ENCODE measurements at regions not wholly inside any gene's neighbourhood (a gene's known extent, or its start where the extent isn't known, plus 50 kb on each side); places are given as distances from the start of the nearest gene placed in this dataset.
"Not testable (repeated sequence)": the region's sequence is repeated elsewhere in the genome, so short reads cannot be mapped to it uniquely, and the experiment has no call there.

DNA sequence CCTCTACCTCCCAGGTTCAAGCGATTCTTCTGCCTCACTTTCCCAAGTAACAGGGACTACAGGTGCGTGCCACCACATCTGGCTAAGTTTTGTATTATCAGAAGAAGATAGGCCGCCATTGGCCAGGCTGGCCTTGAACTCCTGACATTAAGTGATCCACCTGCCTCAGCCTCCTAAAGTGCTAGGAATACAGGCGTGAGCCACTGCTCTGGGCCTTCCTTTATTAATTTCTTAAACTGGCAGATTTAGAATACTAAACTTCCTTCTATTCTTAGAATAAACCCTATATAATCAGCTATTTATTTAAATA, 86.6 kb downstream of the HFE start:
- DNase-seq (ENCODE audit: low read depth in 2 of 2): no peak

DNA sequence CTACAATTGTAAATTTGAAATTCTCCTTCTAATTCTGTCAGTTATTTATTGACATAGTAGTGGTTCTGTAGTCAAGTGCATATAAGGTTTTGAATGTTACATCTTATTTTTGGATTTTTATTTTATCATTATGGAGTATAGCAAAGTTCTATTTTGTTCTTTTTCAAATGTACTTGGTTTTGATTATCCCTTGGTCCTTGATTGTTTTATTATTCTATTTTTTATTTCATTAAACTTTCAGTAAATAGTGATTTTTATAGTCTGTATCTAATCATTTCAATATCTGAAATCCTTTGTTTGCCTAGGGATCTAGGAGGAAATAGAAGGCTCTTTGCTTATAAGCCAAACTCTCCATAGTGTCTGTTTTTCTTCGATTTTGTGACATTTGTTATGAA, 87.8 kb downstream of the HFE start:
- no peak for DNase-seq (ENCODE audit: low read depth in 2 of 2)

DNA sequence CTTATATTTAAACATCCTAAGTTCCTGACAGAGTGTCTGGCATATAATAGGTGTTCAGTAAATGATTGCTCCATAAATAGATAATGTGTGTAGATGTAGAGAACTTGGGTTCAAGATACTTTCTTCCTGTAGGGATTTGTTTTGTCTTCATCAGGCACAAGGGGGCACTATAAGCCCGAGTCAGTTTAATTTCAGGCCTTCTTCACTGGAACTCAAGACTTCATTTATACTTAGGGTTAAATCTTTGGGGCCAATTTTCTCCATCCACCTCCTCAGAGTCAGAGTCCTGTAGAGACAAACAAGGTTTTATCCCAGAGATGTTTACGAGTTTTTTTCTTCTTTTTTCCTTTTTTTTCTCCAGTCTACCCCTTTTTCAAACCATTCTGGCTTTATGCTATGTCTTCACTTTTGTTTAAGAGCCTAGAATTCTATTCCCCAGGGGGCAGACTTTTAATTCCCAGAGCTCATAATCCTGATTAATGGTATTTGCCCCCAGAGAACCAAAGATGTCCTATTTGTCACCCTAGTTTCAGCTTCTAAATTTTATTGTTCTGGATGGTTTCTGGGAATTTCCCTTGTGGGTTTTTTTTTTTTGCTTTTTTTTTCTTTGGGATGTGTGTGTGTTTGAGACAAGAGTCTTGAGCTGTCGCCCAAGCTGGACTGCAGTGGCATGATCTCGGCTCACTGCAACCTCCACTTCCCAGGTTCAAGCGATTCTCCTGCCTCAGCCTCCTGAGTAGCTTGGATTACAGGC, 88.4 kb downstream of the HFE start:
- DNase-seq (ENCODE audit: low read depth in 2 of 2): no peak

DNA sequence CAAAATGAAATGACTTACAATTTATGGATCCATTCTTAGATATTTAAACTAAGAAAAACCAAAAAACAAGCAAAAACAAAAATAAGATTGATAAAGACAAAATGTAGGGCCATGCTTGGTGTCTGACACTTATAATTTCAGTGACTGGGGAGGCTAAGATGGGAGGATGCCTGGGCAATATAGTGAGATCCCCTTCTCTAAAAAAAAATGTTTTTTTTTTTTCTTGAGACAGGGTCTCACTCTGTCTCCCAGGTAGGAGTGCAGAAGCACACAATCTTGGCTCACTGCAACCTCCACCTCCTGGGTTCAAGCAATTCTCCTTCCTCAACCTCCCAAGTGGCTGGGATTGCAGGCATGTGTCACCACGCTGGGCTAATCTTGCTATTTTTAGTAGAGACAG, 92.4 kb downstream of the HFE start:
- no peak for DNase-seq (ENCODE audit: low read depth in 2 of 2)

DNA sequence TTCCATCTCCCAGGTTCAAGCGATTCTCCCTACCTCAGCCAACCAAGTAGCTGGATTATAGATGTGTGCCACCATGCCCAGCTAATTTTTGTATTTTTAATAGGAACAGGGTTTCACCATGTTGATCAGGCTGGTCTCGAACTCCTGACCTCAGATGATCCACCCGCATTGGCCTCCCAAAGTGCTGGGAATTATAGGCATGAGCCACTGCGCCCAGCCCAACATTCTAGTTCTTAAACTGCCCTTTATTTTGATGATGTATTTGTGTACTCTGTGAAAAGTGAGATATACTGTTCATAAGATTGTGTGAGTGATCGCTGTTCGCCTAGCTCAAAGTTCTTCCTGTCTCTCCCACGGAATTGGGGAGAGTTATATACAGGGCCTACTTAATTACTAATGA, 93.1 kb downstream of the HFE start:
- DNase-seq (ENCODE audit: low read depth in 2 of 2): no peak

DNA sequence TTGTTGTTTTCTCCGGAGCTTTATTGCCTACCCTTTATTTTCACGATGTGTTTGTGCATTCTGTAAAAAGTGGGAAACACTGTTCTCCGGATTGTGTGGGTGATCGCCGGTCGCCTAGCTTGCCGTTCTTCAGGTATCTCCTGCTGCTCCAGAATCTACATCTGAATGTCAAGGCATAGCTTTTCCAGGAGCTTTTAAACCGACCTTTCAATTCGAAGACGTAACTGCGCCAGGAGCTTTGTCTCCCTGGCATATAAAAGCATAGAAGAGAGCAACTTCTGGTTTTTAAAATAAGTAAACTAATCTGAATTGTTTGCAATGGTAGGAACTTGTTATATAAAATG, 96.0 kb downstream of the HFE start:
- DNase-seq (ENCODE audit: low read depth in 2 of 2): no peak

DNA sequence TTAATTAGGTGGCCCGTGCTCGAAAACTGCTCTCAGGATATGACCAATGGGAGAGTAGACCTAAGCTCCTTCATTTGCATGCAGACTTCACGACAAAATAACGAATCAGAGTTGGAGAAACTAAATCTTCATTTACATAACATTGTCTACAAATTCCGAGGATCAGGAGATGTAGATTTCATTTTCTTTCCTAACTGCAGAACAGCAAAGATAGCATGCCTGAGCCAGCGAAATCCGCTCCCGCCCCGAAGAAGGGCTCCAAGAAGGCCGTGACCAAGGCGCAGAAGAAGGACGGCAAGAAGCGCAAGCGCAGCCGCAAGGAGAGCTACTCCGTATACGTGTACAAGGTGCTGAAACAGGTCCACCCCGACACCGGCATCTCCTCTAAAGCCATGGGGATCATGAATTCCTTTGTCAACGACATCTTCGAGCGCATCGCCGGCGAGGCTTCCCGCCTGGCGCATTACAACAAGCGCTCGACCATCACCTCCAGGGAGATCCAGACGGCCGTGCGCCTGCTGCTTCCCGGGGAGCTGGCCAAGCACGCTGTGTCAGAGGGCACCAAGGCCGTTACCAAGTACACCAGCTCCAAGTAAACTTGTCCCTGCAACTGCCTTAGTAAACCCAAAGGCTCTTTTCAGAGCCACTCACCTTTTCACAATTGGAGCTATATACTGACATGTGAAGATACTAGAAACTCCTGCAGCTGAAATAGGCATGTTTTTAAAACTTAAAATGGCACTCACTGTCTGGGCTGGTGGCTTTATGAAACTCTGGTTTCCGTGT, 96.5 kb downstream of the HFE start:
- no peak for DNase-seq (ENCODE audit: low read depth in 2 of 2)

DNA sequence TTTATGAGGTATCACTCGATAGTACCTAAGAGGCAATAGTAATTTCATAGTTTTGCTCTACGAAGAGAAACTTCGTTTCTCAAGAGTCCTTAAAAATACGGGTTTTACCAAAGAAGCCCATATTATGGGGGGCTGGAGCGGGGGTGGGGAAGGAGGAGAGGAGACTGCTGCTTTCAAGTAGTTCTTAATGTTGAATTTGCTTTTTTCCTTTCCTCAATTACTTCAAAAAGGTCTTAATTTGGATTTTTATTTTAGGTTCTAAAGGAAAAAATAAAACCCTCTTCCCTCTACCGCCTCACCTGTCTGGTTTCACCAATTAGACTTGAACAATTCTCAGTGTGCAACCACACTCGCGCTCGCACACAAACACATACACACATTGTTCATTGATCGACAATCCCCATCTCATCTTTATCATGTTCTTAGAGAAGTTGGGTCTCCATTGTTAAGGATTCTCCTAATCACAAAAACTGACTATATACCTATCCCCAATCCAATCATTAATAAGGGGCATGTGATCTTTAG, 97.2 kb downstream of the HFE start:
- no peak for DNase-seq (ENCODE audit: low read depth in 2 of 2)

DNA sequence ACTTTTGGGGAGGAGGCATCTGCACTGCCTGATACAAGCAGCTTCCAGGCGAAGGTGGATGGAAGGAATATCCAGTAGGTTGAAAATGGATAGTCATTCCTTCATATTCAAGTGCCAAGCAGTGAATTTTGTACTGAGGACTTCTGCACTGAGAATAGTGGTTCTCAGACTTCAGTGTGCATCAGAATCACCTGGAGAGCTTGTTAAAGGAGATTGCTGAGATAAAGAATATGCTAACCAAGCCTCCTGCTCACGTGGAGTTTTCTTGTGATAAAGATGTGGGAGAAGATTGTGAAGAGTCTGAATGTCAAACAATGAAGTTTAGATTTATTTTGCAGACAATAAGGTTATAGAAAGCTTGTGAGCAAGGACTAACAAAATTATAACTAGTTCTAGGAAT, 97.8 kb downstream of the HFE start:
- no peak for DNase-seq (ENCODE audit: low read depth in 2 of 2)

DNA sequence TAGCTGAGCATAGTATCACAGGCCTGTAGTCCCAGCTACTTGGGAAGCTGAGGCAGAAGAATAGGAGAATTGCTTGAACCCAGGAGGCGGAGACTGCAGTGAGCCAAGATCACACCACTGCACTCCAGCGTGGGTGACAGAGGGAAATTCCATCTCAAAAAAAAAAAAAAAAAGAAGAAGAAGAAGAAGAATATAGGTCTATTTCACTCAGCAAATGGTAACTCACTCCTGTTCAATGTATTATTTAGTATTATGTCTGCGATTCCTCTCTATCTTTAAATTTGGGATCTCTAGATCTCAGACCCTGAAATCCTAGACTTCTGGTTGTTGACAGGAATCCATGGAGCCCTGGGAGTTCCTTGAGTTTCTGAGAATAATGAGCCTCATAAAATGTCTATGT, 98.6 kb downstream of the HFE start:
- DNase-seq (ENCODE audit: low read depth in 2 of 2): no peak

DNA sequence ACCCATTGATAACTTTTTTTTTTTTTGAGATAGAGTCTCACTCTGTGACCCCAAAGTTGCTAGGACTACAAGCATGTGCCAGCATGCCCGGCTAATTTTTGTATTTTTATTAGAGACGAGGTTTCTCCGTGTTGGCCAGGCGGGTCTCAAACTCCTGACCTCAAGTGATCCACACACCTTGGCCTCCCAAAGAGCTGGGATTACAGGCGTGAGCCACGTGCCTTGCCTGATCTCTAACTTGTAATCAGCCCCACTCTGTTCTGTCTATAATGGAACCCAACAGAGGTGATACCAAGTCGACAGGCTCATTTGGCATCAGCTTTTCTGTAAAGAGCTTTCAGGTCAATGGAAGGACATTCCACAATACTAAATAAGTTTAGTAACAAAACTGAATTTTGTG, 99.4 kb downstream of the HFE start:
- DNase-seq (ENCODE audit: low read depth in 2 of 2): no peak

DNA sequence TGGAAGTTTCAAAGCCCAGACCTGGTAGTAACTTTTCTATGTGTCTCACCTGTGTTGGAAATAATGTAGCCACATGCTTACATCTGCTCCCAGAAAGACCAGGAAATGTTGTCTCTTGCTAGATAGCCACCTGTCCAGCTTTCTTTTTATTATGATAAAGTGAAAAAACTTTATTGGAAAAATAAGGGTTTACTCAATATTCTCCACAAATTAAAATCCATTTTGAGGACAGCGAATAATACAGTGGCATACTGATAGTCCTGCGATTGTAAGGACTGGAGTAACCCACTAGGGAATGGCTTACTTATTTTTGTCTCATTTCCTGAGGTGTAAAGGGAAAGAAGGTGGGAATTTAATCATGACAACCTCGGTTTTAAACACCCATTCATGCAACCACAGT, 100.1 kb downstream of the HFE start:
- no peak for DNase-seq (ENCODE audit: low read depth in 2 of 2)

DNA sequence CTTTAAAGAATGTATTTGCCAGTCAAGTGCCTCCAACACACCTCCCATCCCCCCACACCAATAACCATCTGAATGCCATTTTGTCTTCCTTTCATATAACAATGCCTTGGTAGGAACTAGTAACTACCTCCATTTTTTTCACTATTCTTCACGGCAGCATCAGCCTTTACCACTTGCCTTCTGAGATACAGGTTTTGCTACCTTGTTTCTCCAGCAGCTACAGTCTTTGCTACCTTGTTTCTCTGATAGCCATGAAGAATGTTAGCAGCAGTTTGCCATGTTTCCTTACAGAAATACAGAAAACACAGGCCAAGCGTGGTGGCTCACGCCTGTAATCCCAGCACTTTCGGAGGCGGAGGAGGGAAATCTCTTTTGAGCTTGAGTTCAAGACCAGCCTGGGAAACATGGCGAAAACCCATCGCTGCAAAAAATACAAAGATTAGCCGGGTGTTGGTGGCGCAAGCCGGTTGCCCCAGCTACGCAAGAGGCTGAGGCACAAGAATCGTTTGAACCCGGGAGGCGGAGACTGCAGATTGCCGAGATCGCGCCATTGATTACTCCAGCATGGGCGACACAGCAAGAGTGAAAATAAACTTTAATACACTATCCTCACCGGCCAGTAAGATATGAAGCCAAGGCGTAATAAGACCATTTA, 100.9 kb downstream of the HFE start:
- DNase-seq (ENCODE audit: low read depth in 2 of 2): no peak

DNA sequence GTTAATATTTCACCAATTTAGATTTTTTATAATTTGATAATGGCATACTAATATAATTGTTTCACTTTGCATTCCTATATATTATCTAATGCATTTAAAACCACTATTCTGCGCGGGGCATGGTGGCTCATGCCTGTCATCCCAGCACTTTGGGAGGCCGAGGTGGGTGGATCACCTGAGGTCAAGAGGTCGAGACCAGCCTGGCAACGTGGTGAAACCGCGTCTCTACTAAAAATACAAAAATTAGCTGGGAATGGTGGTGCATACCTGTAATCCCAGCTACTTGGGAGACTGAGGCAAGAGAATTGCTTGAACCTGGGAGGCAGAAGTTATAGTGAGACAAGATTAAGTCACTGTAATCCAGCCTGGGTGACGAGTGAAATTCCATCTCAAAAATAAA, 104.3 kb downstream of the HFE start:
- not testable (repeated sequence) for DNase-seq (ENCODE audit: low read depth in 2 of 2)

DNA sequence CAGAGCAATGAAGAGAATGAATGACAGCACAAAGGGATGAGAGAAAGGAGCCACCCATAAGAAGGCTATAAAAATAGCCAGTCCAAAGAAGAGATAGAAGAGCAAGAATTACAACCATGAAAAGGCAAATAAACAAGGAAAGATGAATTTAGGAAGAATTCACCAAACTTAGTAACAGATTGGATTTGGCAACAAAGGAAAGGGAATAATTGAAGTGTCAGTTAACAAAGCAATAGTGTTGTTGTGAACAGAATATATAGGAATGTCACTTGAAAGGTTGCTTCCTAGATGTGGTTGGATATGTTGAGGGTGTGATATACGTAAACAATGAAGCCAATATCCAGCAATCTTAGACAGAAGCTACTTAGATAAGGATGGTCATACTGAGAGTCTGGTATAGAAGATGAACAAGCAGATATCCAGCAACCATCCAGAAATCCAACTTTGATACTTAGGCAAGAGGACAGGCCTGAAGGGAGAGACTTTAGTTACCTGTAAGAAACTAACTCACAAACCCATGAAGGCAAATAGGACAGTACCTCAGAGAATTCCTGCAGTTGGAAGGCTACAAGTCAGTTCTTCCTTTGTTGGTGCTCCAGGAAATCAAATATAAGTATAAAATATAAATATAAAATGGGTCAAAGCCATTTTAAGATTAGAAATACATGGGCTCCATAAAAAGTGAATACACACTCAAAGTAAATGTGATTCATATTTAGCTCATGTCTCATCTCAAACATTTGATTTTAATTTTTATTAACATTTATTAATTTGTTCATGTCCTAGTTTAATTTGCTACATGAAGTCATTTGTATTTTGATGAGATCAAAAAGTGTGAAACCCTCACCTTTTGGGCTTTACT, 106.5 kb downstream of the HFE start:
- DNase-seq (ENCODE audit: low read depth in 2 of 2): no peak

DNA sequence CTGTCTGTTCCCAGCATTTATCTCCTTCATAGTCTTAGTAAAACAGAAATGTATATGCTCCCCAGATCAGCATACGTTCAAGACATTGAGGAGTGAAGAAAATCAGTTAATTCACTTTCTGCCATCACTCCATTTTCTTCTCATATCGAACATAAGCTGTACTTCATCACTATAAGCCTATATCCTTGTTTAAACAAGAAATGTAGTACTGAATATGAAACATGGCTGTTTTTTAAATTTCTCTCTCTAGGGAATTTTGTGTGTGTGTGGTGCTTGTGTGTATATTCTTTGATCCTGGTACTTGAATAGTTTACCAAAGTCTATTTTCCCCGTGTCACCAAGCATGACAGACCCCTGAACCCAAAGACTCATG, 107.1 kb downstream of the HFE start:
- DNase-seq (ENCODE audit: low read depth in 2 of 2): no peak

DNA sequence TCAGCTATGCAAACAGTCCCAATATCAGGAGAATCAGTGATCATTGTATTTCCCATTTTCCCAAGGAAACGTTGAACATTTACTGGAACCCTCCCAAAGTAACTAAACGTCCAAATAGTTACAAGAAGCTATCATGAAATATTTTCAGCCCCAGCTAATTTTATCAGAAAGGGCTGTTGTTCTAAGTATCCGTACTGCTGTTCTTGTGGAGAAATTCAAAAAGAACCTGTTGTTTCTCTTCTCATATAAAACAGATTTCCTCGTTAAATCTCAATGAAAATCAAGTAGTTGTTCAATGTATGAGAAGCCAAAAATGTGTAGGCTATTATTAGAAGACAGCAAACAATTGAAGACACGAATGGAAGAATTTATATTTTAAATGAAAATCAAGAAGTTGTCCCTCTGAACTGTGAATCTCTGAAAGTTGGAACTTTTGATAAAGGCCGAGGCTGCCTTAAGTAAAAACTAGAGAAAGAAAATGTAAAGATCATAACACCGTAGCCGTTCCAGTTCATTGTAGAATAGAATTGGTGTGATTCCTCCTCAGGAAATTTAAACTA, 107.7 kb downstream of the HFE start:
- DNase-seq (ENCODE audit: low read depth in 2 of 2): no peak

DNA sequence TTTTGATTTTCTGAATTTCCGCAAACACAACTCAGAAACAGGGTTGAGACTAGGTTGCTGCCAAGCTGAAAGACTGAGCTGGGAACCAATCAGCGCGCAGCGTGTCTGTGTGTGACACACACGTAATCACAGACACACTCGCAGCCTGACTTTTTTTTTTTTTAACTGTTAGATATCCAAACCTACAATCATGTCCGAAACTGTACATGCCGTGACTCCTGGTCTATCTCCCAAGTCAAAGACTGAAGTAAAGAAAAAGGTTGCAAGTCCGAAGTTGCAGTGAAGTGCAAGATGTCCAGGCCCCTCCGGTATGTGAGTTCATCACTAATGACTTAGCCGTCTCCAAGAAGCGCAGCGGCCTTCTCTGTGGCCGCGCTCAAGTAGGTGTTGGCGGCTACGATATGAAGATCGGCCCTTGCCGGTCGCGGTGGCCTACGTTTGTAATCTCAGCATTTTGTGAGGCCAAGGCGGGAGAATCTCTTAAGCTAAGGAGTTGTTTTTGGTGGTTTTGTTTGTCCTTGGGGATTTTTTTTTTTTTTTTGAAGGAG, 108.2 kb downstream of the HFE start:
- DNase-seq (ENCODE audit: low read depth in 2 of 2): no peak

DNA sequence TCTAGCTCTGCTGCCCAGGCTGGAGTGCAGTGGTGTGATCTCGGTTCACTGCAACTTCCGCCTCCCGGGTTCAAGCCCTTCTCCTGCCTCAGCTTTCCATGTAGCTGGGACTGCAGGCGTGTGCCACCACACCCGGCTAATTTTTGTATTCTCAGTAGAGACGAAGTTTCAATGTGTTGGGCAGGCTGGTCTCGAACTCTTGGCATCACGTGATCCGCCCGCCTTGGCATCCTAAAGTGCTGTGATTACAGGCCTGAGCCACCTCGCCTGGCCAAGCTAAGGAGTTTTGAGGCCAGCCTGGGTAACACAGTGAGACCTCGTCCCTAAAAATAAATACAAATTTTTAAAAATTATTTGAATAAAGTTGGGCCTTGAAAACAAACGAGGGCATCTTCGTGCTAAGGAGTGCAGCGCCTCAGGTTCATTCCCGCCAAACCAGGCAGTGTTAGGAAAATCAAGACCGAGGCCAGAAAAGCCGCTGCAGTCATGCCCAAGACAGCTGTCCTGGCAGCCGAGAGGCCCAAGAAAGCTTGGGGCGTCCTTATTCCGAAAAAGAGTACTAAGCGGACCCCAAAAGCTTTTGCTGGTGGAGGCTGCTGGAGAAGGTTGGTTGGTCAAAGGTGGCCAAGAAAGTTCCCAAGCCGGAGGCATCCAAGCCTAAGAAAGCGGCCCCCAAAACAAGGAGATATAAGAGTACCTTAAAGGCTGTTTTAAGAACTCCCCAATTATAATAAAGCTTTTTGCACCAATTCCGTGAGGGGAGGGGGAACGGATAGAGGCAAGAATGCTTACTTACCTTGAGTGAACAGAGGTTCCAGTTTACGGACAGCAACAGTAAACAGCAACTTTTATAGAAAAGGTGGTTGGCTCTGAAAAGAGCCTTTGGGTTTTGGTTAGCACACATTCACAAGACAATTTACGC, 109.0 kb downstream of the HFE start:
- DNase-seq (ENCODE audit: low read depth in 2 of 2): no peak

DNA sequence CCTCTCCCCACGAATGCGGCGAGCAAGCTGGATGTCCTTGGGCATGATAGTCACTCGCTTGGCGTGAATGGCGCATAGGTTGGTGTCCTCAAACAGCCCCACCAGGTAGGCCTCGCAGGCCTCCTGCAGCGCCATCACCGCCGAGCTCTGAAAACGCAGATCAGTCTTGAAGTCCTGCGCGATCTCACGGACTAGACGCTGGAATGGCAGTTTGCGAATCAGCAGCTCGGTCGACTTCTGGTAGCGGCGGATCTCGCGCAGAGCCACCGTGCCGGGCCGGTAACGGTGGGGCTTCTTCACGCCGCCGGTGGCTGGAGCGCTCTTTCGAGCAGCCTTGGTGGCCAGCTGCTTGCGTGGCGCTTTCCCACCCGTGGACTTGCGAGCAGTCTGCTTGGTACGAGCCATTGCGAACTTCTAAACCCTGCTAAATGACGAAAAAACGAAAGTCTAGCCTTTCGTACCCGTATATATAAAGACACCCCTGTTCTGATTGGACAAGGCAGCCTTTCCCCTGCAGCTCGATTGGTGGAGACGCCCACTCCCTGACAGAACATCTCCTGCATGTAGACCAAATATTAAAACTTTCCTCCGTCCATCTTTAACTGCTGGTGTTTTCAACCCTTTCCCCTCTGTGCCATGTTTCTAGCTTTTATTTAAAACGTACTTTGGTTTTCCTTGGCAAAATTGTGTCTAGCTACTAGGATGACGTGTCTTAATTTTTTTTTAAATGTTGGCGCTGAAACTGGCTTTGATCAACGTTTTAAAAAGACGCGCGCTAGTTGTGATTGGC, 109.8 kb downstream of the HFE start:
- no peak for DNase-seq (ENCODE audit: low read depth in 2 of 2)
